ENCODE measurements at regions not wholly inside any gene's neighbourhood (a gene's known extent, or its start where the extent isn't known, plus 50 kb on each side); places are given as distances from the start of the nearest gene placed in this dataset.

- TF ChIP-seq POLR2AphosphoS5 (IDR thresholded peaks at IDR 0.05; ENCODE audit: low read depth, low read length) (no peak), CTCF (IDR thresholded peaks at IDR 0.05) (no peak), REST (IDR thresholded peaks at IDR 0.05; ENCODE audit: insufficient read depth in 1 of 2, low read depth in 2 of 2, low read length in 1 of 2) (no peak), SIN3A (IDR thresholded peaks at IDR 0.05; ENCODE audit: borderline replicate concordance, insufficient read depth, low read depth, low read length) (no peak), TCF7L2 (IDR thresholded peaks at IDR 0.05; ENCODE audit: low read depth, low read length) (no peak)
These were observed 148.6 kb upstream of the PPP1R26 start for GRCh38 chr9:135330685-135331590.
